OCI-LY3 (cell line): ENCODE measurements at regions not wholly inside any gene's neighbourhood (a gene's known extent, or its start where the extent isn't known, plus 50 kb on each side); places are given as distances from the start of the nearest gene placed in this dataset.
"Not testable (repeated sequence)": the region's sequence is repeated elsewhere in the genome, so short reads cannot be mapped to it uniquely, and the experiment has no call there.

Experiments used
- EZH2phosphoT487 ChIP-seq: fragments of 200-600 bp; shearing (Covaris generic); IDR thresholded peaks from 2 replicates; pipeline ENCODE4 v1.6.1; 2018; ENCODE audit warnings: antibody characterized with exemption, mixed run types, low read depth
- TF ChIP-seq, protein P1 (sequence below): fragments of 200-600, 300-600 bp; sonication (generic); IDR thresholded peaks from 2 replicates; pipeline ENCODE4 v1.5.1; 2014; ENCODE audit warnings: antibody characterized with exemption, low read length, low read depth

DNA sequence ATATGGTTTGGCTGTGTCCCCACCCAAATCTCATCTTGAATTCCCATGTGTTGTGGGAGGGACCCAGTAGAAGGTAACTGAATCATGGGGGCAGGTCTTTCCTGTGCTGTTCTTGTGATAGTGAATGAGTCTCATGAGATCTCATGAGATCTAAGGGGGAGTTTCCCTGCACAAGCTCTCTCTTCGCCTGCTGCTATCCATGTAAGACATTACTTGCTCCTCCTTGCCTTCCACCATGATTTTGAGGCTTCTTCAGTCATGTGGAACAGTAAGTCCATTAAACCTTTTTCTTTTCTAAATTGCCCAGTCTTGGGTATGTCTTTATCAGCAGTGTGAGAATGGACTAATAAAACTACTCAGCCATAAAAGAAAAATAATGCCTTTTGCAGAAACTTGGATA is 80.8 kb upstream of the SERPINE2 start:
- TF ChIP-seq, protein P1, sequence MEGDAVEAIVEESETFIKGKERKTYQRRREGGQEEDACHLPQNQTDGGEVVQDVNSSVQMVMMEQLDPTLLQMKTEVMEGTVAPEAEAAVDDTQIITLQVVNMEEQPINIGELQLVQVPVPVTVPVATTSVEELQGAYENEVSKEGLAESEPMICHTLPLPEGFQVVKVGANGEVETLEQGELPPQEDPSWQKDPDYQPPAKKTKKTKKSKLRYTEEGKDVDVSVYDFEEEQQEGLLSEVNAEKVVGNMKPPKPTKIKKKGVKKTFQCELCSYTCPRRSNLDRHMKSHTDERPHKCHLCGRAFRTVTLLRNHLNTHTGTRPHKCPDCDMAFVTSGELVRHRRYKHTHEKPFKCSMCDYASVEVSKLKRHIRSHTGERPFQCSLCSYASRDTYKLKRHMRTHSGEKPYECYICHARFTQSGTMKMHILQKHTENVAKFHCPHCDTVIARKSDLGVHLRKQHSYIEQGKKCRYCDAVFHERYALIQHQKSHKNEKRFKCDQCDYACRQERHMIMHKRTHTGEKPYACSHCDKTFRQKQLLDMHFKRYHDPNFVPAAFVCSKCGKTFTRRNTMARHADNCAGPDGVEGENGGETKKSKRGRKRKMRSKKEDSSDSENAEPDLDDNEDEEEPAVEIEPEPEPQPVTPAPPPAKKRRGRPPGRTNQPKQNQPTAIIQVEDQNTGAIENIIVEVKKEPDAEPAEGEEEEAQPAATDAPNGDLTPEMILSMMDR, result not testable (repeated sequence)
- TF ChIP-seq EZH2phosphoT487, result not testable (repeated sequence)
